GM18858 (cell line): ENCODE measurements at regions not wholly inside any gene's neighbourhood (a gene's known extent, or its start where the extent isn't known, plus 50 kb on each side); places are given as distances from the start of the nearest gene placed in this dataset.
"Not testable (repeated sequence)": the region's sequence is repeated elsewhere in the genome, so short reads cannot be mapped to it uniquely, and the experiment has no call there.

Source experiments
- ATAC-seq: cut with Tn5 transposase; IDR thresholded peaks from one replicate; pipeline ENCODE4 v1.9.1; 2021; ENCODE audit not compliant: unreplicated experiment

DNA sequence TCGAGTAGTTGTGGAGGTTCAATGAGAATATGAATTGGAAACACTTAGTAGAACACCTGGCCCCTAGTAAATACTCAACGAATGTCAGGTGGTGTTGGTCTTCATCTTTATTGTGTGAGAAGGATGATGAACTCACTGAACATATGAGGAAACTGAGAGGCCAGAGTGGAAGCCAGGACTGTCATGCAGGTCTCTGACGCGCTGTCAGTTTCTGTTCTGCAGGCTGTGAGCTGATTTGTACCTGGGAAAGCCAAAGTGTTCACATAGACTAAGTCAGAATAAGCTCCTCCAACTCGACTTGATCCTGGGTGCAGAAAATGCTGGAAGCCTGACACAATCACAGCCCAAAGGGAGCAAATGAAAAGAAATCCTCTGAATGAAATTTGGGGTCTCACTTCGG, 222.2 kb downstream of the LY86 start:
- peak; percentile 43 for ATAC-seq

DNA sequence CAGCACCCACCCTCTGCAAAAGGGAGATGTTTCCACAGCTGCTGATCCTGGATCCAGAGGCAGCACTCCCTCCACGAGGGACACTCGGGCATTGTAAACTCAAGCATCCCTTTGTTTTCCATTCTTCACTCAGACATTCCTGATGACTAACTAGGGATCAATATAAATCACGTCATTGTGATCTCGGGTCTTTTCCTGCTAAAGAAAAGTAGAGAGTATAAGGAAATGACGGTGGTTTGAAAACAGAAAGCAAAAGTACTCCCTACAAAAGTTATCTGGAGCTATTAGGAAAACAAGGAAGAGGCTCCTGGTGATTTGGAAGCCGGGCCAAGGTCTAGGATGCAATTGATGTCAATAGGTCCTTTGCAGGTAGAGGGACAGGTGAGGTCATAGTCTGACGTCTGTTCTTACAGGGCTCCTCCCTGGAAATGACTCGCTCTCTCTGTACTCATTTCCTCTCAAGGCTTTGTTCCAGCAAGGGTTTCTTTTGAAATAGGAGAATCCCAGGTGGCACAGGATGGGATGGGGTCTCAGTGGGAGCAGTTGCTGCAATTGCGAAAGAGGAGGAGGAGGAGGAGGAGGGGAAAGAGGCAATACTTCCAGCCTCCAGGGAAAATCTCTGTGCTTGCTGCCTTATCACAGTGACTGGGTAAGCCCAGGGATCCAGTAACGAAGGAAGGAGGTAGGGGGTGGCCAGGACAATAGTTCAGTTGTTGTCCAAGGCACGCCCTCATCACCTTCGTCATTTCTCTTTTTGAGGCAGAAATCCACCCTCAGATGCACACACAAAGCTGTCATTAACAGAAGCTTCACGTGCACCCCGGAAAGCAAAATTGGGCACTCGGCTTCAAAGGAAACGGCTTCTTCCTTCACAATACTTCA, 222.8 kb downstream of the LY86 start:
- no peak for ATAC-seq

DNA sequence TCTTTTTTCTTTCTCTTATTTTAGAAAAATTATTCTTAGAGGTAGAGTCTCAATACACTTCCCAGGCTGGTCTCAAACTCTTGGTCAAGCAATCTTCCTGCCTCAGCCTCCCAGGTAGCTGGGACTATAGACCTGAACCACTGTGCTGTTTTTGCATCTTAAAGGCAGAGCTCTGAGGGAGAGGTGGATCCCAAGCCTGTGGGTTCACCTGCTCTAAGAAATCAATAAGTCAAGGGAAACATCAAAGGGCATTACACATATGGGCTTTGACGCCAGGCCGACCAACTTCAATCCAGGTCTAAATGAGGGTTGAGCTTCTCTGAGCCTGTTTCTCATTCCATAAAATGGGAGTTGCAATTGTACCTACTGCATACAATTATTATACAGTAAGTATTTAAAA, 223.9 kb downstream of the LY86 start:
- ATAC-seq = no peak

DNA sequence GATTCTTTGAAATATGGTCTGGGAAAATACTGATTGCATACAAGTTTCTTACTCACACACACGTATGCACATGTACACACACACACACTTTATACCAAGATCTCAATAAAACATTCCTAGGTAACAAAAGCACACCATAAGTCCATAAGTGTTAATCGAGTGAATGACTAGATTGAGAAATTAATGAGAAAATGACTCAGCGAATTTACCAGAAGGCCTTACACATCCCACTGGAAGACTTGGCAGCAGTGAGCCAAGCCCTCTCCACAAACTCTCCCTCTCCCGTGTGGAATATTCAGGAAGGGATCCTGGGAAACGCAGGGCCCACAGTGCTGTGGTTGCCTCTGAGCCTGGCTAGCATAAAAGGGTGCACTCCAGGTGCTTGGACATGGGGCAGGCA, 227.2 kb downstream of the LY86 start:
- no peak for ATAC-seq

DNA sequence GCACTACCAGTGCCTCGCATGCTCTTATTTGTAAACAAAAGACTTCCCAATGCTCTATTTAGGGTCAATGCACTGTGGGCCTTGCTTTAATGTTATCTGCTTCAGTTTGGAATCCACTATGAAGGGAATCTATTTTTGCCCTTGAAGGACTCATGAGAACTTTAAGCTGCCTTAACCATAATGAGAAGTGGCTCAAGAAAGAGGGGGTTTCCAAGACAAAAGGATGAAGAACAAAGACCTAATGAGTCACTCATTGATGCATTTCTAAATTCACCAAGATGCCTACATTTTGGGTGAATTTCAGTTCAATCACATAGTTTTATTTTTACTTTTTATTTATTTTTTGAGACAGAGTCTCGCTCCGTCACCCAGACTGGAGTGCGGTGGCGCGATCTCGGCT, 228.2 kb downstream of the LY86 start:
- ATAC-seq = no peak

DNA sequence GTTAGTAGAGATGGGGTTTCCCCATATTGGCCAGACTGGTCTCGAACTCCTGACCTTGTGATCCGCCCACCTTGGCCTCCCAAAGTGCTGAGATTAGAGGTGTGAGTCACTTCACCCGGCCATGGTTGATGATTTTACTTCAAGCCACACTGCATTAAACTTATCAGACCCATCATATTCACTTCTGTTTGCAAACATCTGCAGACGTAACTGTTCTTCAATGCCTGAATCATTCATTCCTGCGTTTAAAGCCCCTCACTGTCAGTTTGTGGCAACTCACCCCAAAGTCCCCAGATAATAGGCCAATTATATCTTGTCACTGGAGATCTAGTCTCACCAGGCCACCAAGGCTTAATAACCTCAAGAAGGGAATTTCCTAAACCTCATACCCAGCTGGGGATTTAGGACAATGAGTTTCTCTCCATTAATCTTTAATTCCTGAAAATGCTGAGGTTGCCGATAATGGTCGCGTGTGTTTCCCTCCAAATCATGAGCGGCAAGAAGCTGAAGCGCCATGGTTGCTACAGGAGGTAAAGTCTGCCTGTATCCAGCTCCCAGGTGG, 229.6 kb downstream of the LY86 start:
- no peak for ATAC-seq

DNA sequence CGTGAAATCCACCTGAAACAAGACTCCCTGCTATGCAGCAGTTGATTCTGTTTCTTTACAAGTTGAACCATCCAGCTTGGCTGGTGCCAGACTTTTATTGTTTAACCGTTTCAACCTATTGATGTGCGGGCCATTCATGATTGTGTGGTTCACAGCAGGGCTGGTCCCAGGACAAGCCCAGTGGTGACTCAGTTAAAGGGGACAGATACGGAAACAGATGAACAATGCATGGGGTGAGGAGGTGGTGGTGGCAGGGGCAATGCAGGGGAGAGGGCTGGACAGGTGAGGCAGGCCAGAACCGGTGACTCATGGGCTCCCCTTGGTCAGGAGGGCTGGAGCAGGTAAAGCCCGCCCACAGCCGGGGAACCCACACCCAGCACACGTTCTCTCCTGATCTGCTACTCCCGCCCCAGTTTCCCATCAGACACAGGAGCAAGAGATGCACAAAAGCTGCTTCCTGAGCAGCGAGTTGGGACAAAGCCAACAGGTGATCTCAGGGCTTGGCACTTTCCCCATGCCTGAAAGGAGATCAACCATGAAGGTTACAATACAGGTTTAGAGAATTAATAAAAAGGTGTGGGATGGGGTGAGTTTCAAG, 232.2 kb downstream of the LY86 start:
- no peak for ATAC-seq

DNA sequence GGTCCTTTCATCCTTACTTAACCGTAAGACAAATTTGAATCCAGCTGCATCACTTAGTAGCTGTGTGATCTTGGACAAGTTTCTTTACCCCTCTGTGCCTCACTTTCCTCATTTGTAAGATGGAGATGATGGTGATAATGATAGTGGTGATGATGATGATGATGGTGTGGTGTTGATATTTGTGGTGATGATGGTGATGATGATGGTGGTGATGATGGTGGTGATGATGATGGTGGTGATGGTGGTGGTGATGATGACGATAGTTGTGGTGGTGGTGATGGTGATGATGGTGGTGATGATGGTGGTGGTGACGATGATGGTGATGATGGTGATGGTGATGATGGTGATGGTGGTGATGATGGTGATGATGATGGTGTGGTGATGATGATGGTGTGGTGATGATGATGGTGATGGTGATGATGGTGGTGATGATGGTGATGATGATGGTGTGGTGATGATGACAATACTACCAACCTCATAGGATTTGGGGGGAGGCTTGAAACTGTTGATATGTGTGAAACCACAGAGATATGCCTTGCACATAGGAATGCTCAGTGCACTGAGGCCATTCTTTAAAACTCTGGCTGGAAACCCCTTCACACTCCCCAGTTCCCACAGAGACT, 233.2 kb downstream of the LY86 start:
- ATAC-seq = no peak

DNA sequence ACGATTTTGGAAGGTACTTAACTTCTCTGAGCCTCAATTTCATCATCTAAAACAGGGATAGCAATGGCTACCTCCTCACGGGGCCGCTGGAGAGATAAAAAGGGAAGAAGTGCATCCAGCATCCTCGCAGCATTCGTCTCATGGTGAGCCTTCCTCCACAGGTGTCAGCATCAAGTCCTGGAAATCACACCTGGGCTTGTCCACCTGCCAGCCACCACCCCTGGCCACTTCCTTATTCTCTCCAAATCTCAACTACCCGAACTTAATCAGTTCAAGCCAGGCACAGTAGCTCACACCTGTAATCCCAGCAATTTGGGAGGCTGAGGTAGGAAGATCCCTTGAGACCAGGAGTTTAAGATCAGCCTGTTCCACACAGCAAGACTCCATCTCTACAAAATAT, 234.5 kb downstream of the LY86 start:
- ATAC-seq = no peak

DNA sequence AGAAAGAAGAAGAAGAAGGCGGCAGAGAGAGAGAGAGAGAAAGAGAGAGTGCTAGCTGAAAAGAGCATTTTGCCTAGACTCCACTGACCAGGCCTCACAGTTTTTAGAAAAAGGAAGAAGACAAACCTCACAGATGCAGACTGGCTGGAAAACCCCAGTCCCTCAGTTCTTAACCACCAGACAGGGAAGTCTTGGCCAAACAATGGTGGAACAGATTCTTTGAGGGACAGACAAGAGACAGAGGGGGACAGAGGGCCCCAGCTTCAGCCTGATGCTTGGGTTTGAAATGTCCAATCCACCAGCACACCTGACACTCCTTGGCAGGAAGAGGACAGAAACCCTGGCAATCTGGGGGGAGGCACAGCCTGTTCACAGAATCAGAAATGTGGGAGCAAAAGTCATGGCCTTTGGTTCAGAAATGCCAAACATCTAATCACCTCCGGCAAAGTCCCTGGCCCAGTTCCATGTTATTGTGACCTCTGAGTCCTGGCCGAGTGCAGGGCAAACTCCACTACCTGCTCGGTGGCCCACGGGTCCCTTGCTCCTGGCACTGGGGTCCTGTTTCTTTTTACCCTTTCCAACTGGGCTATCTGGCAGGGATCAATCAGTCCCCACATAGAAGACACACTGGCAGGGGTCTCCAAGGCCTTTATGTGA, 235.2 kb downstream of the LY86 start:
- ATAC-seq = no peak

DNA sequence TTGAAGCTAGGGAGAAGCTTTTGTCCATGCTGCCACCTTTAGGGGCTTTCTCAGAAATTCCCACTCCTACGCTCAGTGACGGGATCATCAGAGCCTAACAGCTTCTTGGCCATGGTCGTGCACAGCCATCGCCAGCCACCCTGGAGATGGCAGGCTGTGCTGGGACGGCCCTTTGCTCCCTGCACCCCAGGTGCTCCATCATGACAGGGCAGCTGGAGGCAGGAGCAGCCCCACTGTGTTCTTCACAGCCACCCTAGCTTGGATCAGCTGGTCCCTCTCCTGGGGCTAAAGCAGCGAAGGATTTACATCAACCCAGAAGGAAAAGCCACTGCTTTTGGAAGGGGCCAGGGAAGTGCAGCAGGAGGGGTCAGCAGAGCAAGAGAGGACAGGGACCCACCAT, 235.9 kb downstream of the LY86 start:
- no peak for ATAC-seq

DNA sequence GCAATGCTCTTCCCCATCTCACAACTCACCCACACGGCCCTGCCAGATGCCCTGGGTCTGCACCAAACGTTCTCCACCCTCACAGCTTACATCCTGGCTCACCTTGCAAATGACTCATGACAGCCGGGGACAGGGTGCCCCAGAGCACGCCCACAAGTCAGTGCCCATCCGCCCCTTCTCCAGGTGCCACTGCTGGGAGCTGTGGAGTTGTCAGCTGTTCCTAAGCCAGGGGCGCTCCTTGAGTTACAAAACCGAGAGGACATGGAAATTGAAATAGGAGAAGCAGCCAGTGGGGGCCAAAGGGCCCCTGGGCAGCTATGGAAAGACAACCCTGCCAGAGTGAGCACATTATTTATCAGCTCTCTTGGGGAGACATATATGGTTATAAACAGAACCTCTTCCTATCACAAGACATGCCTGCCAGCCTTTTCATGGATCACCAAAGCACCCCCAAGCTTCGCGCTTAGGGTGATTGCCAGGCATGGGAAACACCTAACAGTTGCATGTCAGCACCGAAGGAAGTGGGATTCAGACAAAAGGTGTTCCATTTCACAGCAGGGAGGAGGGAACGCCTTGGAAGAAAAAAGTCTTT, 236.8 kb downstream of the LY86 start:
- no peak for ATAC-seq

DNA sequence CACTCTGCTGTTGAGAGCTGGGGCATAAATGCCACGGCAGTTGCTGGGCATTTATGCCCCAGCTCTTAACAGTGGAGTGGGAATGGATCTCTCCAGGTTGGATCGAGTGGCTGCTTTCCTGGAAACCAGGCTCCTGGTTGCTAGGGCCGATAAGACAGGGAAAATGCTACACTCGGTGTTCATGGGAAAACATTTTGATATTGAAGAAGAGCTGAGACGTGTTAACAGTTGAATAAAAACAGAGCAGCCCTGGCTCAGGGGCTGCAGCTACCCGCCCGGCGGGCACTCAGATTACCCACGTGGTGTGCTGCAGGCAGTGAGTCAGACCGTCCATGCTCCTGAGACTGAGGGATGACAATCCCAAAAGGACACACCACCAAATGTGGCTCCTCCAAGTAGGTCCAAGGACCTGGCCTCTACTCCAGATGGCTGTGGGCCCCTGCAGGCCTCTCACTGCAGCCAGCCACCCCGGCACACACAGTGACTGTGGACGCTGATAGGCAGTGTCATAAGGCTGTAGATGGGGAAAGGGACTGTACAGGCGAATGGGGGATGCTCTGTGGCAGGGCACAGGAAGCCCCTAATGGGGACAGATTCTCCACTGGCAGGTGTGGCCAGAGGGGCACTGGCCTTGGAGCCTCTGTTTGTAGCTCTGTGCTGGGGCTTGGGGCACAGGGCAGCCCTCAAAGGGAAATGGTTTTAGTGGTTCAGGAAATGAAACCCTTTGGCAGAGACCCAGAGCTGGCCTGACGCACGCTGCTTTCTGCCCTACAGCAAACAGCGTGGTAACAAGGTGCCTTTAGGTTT, 237.8 kb downstream of the LY86 start:
- ATAC-seq = peak; percentile 84

DNA sequence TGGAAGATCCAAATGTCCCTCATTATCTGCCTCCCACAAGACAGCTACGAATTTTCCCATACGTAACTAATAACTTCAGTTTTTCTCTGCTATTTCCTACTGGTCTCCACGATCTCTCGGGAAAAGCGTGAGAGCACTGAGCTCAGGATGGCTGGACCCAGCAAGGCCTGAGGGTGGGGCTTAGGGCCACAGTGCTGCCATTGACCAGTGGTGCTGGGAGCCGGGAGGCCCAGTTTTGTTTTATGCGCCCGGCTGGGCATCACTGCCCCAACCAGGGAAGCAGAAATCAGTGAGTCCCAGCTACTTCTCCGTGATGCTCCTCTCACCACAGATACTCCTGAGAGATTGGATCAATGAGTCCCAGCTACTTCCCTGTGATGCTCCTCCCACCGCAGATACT, 238.4 kb downstream of the LY86 start:
- ATAC-seq = no peak

DNA sequence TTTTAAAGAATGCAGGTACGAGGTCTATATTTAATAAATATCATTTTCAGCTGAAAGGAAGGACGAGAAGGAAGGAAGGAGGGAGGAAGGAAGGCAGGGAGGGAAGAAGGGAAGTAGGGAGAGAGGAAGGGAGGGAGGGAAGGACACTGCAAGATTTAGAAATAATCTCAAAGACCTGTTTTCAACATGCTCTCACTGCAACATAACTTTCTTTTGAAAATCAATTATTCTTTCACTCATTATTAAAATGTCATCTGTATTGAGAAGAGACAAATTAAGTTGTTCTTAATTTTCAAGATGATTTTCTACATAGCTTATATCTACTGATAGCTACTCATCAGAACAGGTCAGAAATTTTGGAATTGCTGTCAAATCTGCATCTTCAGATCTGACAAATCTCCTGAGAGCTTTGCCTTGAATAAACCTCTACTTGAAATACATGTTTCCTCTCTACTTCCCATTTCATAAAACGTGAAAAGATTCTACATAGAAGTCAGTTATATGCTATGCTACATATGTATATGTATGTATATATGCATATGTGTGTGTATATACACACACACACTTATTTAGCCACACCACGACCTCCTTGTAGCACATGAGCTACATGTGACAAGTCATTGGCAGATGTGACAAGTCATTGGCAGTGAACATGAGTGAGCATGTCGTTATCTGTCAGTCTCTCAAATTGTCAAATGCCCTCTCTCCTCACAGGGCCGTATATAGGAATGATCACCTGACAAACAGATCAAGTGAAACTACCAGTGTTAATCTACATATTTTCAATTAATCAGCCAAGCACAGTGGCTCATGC, 241.6 kb downstream of the LY86 start:
- no peak for ATAC-seq

DNA sequence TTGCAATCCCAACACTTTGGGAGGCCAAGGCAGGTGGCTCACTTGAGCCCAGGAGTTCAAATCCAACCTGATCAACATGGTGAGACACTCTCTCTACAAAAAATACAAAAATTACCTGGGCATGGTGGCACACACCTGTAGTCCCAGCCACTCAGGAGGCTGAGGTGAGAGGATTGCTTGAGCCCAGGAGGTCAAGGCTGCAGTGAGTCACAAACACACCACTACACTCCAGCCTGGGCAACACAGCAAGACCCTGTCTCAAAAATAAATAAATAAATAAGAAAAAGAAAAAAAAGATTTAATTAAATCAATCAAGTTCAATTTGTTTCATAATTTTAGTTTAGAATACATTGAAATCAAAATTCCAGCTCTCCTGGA, 242.2 kb downstream of the LY86 start:
- ATAC-seq = not testable (repeated sequence)

DNA sequence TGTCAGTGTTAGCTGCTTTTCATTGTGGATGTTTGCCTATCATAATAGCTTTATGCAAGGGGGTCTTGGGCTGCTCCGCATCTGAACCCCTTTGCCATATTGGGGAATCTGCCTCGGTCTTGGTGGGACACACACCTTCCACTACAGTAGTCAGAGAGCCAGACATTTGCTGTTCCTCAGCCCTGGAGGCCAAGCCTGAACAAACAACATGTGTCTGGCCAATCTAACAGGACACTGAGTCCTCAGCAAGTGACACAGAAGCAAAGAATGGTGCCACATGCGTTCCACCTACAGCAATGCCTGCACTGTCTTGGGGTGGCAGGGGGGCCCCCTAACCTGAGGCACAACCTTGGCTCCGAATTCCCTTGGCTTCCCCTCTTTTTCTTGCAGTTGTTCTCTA, 243.9 kb downstream of the LY86 start:
- no peak for ATAC-seq

DNA sequence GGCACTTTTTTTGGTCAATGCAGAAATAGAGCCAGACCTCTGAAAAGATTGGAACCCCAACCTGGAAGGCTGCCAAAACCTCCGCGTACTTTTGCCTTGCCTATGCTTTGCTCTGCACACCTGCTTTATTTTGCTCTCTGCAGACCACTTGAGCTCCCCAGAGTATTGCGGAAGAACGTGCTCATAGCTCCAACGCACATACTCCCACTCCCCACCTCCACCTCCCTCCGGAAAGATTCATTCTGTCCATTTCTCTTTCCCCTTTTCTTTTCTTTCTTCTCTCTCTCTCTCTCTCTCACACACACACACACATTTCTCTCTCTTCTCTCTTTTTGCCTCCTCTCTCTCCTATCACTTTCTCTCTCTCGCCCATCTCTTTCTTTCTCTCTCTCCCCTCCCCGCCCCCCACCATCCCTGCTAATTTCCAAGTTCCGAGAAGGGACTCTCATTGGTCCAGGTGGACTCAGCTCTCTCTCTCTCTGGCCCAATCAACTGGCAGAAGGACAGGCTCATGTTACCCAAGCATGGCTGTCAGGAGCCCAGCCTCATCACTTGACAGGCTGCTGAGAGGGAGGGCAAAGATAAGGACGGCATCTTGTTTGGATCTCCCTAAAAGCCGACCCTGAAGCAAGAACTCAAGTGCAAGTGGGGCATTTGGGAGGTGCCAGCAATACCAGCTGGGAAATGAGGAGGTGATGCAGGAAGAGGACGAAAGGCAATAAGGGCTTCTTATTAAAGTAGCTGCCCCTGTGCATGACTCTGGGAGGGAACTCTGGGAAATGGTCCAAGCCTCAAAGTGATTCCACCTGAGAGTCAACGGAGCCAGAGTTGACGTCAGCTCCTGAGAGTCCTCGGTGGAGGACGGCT, 246.1 kb downstream of the LY86 start:
- ATAC-seq = no peak

DNA sequence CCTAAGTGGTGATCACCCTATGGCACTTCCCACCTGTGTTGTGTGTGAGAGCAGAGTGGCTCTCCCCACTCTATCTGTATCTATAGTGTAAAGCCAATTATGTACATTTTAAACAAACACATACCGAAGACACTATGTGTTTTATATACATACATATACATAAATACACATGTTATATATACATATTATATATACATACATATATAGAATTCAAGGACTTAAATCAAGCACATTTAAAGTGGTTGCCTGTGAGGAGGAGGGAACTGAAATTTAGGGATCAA, 246.6 kb downstream of the LY86 start:
- no peak for ATAC-seq
